GM19035 (cell line): ENCODE measurements at regions not wholly inside any gene's neighbourhood (a gene's known extent, or its start where the extent isn't known, plus 50 kb on each side); places are given as distances from the start of the nearest gene placed in this dataset.

Experiments
- ATAC-seq: cut with Tn5 transposase; IDR thresholded peaks from one replicate; pipeline ENCODE4 v1.9.1; 2021; ENCODE audit not compliant: unreplicated experiment

DNA sequence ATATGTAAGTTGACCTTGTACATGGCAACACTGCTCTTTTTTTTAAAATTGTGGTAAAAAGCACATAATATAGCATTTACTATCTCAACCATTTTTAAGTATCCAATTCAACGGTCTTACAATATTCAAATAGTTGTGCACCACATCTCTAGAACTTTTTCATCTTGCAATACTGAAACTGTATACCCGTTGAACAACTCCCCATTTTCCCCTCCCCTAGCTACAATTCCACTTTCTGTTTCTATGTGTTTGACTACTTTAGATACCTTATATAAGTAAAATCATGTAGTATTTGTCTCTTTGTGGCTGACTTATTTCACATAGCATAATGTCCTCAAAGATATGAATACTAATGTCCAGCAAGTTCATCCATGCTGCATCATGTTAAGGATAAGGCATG is 452.1 kb downstream of the TXNL1 start:
- no peak for ATAC-seq

DNA sequence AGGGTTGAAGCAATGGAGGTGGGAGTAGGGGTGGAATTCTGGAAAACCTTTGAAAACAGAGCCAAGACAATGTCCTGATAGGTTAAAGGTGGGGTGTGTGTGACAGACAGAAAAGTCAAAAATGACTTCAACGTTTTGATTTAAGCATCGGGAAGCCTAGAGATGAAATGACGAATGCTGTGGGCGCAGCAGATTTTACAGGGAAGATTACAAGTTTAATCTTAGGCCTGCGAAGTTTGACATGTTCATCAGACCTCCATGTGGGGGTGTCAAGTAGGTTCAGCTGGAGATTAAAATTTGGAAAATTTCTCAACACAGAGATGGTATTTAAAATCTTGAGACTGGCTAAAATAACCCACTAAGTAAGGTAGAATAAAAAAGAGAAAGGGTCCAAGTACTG is 453.3 kb downstream of the TXNL1 start:
- ATAC-seq, result no peak

DNA sequence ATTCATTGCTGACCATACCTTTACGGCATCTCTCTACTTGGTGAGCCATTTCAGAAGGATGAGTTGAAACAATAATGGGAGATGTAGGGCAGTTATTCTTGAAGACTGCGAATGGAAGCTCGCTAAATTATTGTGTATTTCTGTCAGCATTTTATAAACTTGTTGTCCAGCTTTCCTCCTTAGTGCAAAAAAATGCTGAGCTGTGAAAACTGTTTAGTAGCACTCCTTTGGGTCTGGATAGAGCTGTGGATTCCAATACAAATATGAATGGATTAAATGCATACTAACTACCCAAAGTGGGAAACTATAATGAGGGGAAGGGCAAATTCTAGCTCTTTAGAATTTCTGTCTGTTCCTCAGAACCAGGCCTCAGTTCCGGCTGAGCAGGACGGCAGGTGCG is 461.6 kb downstream of the TXNL1 start:
- no peak for ATAC-seq

DNA sequence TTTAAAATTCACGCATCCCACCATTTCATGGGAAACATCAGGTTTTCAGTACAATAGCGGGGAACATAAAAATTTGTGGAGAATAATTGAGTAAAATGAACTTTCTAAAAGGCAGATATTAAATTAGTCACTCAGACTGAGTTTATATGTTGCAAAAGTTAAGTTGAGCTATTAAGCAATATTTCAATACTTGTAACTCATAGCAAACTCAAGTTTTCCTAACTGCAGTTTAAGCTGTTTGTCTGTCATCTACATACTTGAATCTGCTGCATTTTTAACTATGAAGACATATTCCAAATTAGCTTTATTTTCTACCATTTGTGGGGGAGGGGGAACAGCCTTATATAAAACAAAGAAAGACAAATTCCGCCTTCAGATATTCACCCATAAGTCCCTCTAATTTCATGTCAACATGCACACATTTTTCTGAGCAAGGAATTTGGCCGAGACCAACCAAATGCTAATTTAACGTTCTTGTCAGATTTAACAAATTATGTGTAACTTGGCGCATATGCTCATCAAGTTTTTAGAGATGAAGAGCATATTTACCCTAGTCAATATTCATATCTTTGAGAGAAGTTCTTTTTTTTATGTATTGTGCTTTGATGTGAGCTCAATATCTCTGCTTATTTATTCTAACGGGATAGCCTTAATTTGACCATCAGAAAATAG is 462.9 kb downstream of the TXNL1 start:
- ATAC-seq, result no peak

DNA sequence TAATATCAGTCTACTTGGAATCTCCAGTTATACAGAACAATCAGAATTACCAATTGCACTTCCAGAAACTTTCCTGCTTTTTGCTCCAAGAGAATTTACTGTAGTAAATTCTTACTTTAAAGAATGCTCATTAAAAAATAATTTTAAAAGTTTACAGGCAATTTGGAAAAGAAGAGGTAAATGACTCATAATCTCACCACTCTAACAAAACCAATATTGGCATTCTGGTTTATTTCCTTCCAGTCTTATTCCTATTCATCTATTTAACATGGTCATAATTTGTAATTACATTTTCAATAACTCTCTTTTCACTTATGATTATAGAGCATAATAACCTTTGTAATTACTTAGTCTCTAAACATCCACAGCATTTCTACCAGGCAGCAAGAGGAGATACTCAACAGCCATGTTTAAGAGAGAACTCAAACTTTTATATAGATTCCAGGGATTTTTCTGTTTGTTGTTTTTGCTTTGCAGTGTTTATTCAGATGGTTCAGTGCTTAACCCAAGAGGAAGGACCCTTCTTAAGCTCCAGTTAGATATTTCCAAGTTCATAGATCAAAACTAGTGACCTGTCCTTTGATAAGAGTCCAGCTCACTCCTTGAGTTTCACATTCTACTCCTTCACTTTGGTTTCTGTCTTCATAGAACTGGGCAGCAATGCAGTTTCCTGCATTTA is 464.7 kb downstream of the TXNL1 start:
- ATAC-seq, result no peak

DNA sequence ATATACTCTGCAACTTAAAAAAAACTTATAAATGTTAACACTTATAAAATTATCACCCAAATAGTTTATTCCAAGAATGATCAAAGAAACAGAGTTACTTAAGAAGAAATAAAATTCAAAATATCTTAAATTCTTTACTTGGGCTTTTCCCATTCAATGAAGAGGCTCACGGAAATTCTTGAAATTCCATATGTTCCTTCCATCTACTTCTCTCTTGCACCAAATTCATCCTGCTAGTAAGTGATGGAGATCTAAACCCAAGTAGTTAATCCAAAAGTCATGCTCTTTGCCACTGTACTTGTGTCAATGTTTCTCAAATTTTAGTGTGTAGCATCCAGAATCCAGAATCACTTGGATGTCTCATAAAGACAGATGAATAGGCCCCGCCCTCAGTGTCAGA is 465.9 kb downstream of the TXNL1 start:
- no peak for ATAC-seq

DNA sequence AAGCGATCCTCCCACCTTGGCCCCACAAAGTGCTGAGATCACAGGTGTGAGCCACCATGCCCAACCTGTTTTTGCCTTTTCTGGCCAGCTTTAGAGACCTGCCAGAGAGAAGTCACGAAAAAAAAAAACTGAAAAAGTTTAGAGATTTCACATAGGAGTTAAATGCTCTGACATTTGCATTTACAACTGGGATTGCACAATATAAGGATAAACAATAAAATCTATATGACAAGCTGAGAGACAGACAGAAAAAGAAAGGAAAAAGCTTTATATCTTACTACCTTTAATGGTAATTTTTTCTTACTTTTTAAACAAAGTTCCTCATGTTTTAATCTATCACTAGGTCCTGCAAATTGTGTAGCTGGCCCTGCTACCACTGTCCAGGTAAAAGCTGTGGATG is 466.5 kb downstream of the TXNL1 start:
- ATAC-seq, result no peak

DNA sequence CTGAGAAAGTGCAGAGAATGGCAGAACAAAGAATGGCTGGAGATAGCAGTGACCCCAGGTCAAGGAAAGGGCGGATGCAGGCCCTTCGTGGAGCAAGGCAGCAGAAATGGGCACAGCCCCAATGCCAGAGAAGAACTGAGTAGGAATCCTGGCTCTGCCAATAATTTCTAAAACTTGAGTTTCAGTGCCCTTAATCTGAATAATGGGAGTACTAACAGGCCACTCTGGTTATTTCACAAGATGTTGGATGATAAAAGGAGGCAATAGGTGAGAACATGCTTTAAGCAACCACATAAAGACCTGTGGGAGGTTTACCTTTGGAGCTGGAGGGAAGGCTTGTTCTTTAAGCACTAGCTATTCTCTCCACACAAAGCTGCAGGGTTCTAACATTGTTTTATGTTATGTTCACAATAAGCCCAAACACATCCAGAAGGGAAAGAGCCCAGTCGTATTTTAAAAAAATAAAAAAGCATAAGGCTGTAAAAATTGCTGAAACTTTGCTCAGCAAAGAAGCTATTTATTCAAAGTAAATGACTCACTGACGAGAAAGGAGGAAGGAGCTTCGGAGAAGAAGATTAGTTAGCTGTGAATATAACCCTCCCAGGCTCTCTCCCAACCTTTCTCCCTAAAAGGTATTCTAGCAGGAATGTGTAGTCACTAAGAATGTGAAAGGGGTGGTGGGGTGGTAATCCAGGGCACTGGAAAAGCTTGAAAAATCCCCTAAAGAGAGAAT is 470.2 kb downstream of the TXNL1 start:
- no peak for ATAC-seq

DNA sequence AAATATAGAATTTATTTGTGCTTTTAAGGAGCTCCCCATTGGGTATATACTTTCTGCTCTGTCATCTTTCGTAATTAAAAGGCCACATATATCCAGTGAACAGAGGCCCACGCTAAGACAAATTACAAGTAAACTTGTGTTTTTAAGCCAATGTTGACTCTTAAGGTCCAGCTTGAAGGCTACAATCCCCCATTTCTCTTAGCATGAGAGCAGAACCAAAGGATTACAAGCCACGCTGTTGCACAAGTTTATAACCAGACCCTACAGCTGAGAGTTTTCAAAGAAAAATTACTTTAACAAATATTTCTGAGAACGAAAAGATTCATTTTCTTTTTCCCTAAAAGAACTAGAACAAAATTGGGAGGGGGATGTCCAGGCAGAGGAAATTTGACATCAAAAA is 471.0 kb downstream of the TXNL1 start:
- no peak for ATAC-seq

DNA sequence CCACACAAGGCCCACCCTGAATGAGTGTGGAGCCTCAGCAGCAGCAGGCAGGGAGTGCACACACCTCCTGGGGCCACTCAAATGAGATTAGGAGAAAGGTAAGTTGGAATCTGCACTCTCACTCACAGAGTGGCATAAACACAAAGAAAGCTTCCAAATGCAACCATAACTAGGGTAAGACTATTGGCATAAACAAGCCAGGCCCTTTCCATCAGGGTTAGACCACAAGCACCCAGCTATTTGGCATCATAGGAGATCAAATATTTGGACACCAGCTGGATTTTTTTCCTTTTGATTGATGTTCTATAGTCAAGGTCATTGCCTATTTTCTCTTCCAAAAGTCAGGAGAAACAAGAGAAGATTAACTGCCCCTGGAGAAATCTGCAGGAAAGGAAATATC is 471.5 kb downstream of the TXNL1 start:
- ATAC-seq, result no peak

DNA sequence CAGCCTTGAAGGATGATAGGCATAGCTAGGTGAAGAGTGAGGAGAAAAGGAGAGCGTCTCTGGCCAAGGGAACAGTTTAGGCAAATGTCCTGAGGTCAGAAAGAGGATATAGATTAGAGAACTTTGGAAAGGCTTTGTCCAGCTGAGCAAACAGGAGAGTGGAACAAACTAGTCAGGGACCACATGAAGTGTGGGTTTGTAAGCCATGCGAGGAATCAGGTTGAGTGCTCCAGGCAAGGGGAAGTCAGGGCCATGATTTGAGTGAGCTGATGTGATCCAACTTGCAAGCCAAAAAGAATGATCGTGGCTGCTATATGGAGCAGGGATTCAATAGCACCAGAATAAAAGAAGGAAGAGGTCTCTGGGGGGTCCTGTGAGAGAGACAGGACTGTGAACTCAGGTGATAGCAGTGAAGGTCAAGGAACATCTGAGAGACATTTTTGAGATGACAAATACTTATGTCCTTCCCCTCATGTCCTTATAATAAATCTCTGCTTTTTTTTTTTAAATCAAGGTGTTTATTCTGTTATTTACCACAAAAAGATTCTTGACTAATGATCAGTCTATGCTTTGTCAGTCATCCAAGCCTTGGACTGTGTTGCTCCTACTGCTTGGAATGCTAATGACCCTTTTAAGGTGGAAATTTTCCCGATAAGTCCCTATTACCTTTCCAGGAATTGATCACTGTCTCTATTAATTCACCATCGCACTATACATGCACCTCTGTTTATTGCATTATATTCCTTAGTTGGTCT is 472.6 kb downstream of the TXNL1 start:
- no peak for ATAC-seq

DNA sequence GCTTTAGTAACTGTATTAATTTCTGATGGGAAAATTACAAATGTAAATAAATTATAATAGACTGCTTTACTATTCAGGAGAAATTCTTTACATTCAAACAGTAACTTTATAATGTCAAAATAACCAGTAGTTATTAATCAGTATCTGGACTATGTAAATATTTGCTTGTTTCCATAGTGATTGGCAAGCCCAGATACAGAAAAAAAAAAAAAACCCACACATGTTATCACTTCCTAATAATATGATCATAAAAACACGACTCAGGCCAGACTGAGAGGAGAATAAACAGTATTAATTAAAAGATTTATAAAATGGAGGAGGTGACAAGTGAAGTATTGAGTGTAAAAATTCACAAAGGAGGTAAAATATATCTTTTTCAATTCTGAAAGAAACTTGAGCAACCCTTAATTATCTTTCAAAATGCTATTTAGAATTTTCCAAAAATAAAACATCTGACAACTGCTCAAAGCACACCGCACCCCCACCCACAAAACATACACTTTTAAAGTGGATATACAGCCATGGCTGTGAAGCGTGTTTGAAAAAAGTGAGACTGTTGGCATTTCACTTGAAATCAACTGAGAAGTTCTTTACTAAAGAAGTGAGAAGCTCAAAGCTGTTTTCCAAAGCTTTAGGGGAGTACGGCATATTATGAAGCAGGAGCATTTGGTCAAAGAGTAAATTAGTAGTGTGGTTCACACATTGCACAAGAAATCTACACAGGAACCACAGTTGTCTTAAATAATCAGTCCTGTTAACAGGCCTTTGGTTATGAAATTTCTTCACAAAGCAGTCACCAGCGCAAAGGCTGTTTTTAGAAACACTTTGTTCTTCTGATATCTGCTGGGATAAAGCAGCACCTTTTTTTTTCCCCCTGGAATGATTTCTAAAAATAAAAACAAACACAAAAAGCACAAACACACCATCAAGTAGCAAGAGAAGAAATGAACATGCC is 475.8 kb downstream of the TXNL1 start:
- no peak for ATAC-seq

DNA sequence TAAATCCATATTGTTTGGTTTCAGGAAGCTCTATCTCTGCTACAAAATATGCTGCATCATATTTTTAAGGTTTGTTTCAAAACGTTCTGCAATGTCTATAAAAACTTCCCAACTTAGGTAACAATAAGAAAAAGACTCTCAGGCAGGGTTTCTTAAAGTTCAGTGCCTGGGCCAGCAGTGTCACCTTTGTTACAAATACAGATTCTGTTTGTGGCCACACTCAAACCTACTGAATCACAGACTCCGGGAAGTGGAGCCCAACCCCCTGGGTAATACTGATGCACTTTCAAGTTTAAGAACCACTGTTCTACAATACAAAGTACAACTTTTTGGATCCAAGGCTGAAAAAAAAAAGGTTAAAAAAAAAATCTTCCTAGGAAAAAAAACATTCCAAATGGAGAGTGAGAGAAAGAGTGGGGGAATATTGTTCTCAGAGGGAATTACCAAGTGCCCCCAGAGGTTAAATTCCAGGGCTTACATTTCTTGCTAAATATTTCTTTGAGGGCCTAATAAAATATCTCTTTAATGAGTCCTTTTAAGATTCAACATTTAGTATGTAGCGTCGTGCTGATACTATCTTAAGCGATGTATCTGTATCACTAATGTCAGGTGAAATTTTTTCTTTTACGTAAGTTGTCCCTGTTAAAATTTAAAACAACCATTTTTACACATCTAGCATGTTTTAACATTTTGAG is 476.7 kb downstream of the TXNL1 start:
- ATAC-seq, result no peak

DNA sequence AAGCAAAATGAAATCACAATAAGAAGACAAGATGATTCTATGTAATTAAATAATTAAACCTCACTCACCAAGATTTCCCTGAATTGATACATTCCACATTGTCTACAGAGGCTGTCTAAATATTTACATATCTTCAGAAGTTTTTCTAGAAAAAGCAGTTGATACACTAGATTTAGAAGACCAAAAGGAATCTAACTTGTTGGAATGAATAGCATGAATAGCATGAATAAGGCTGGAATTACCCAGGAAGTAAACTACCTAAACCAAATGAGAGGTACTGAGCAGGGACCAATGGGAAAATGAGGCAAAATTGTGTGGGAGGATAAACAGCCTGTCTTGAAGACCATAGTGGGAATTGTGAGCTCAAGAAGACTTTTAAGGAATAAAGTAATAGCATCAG is 479.7 kb downstream of the TXNL1 start:
- ATAC-seq, result no peak

DNA sequence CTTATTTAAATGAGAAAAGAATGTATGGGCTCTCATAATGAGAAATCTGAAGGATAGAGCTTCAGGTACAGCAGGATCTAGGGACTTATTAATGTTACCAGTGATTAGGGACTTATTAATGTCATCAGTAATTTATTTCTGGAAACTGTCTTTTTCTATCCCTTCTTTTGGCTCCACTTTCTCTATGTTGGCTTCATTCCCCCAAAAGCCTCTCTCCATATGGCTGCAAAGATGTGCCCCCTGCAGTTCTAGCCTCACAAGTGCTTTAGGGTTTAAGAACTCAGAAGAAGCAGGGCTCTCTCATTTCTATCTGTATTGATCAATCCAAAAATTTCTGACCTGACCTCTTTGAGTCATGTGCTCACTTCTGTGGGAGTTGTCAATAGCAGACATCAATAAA is 480.9 kb downstream of the TXNL1 start:
- ATAC-seq, result no peak

DNA sequence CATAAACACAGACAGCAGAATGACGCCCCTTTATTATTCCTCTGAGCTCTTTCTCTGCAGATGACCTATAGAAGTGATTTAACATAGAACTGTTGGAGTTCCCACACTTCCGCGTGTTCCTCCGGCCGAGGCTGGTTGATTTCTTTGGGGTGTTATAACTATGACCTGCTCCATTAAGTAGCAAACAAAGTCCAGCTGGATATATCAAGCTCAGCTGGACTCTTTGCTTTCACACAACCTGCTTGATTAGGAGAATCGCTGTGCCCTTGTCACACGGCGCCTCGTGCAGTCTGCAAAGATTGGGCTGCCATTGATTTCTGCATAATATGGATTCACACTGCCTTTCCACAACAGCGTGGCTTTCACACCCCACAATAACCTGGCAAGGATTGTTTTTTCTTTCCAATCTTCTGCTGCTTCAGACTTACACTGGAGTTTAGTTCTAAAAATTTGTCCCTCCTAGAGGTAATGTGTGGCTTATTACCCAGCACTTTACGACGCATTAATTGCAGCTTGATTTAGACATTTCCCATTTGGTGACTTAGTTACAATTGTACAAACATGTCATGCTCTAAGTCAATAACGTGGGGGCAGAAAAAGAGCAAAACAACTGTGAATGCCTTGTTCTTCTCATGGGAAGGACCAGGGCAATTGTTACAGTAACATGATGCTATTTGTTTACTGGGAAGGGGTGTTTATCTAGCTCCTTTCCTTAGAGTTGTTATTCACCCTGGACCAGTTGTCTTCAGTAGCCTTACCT is 485.7 kb downstream of the TXNL1 start:
- no peak for ATAC-seq

DNA sequence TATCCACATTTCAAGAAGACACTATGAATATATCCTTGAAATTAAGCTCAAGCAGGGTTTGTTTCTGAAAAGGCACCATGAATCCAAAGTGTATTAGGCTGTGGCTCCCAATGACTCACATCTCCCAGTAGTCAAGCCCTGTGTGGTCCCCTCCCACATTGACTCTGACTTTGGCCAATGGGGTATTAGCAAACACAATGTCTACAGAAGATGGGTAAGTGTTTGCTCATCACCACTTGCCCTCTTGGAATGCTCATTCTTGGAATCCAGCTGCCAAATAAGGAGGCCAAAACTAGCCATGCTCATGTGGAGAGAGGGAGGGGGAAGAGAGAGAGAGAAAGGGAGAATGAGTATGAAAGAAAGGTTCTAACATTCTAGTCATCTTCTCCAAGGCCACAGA is 490.0 kb downstream of the TXNL1 start:
- no peak for ATAC-seq

DNA sequence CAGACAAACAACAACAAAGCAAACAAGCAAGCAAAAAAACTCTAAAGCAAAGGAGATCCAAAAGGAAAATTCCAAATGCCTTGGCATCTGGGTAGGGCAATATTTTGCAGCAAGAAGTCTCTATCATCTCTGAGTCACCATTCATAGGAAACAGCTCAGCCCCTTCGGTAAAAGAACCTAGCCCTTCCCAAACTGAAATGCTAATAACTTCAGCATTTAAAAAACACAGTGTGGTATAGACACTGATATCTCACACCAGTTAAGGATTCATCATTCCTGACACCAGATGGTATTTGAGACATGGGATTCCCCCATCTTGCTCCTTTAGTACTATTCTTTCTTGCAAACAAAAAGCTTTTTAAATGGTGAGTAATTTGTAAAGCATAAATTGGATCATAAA is 491.8 kb downstream of the TXNL1 start:
- no peak for ATAC-seq

DNA sequence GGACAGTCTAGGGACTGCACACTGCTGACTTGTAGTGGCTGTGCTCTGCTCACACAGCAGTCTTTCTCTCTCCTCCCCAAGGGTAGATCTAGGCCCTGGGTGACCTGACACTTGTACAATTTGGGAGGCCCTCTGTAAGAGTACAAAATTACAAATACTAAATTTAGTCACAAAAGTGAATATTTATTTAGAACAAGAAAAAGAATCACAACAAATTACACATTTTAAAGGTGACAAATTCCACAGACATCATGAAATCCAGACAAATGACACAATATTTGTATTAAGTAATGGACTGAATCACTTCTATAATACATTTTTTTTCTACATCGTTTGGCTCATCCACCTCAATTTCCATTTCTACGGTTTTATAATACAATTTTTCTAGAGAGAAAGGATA is 496.4 kb downstream of the TXNL1 start:
- no peak for ATAC-seq
